Glomerular visceral epithelial cell (primary cell): ENCODE measurements at regions not wholly inside any gene's neighbourhood (a gene's known extent, or its start where the extent isn't known, plus 50 kb on each side); places are given as distances from the start of the nearest gene placed in this dataset.

Experiments
- DNase-seq: peaks from one replicate; pipeline ENCODE4 v3.0.0-alpha.2; 2016; ENCODE audit errors: extremely low spot score

- no peak for DNase-seq
These were observed 50.1 kb upstream of the ASAP2 start for GRCh38 chr2:9156483-9156882.

DNA sequence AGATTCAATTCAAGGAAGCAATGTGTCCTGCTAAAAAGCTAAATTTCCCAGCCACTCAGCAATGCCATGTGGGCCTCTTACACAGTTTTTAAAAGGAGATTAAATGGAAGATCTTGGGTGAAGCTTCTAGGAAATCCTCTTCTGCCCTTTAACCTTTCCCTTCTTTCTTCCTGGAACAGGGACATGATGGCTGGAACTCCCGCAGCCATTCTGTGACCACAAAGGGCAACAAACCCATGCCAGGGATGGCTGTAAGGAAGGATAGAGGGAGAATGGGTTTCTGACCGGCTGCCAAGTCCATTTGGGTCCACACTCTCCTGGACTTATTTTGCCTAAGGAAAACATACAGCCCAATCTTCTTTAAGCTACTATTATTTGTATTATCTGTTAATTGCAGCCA lies 52.6 kb upstream of the ASAP2 start:
- no peak for DNase-seq

GRCh38 chr2:9153643-9153980 lies 53.0 kb upstream of the ASAP2 start:
- no peak for DNase-seq

- DNase-seq, result no peak
These were observed 53.5 kb upstream of the ASAP2 start for GRCh38 chr2:9152975-9153642.

GRCh38 chr2:9150906-9151305 lies 55.7 kb upstream of the ASAP2 start:
- DNase-seq, result no peak

DNA sequence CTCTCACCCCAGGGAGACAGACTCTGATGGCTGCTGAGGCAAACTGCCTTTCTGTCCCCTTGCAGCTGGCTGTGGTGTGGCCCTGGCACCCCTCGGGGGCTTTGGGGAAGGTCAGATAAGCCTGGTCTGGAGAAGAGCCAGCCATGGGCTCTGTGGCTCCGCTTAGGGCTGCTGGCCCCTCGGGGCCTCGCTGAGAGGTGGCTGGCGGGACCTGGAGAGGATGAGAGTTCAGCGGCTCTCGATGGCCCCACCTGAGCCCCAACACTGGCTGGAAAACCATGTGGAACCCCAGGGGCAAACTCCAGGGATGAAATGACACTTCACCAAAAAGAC lies 56.1 kb upstream of the ASAP2 start:
- DNase-seq, result no peak

DNA sequence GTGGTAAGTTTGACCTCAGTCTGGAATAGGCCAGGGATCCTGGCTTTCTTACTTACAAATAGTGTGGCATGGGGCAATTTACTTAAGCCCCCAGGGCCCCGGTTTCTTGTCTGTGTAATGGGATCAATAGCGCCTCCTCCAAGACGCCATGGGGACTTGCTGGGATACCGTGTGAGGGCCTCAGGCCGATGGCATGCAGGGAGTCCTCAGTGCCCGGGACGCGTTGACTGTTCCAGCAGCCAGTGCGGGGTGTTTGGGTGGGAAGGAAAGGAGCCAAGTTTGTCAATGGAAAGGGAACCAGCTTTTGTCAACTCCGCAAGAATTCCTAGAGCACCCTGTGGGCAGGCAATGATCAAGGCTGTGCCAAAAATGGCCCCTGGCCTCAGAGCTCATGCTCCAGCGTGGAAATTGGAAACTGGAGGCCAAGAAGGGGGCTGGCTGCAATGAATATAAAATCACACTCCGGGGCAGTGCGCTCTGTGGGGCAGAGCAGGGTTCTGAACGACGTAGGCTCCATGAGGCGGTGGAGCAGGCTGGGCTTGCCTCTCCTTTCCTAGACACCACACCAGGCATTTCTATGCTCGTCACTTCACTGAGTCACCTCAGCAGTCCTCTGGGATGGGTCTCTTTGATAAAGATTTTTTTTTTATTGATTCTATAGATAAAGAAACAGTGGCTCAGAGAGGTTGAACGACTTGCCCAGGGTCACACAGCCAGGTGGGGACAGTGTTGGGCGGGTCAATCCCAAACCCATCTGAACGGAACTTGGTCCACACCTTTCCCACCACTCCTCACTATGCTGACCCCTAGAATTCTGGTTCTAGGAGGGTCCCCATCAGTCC lies 56.7 kb upstream of the ASAP2 start:
- DNase-seq, result no peak

- DNase-seq, result no peak
These were observed 57.3 kb upstream of the ASAP2 start for GRCh38 chr2:9149388-9149660.

- no peak for DNase-seq
These were observed 60.0 kb upstream of the ASAP2 start for GRCh38 chr2:9146646-9147045.

- no peak for DNase-seq
These were observed 60.7 kb upstream of the ASAP2 start for GRCh38 chr2:9145752-9146430.

- no peak for DNase-seq
These were observed 61.4 kb upstream of the ASAP2 start for GRCh38 chr2:9145109-9145751.

- DNase-seq, result no peak
These were observed 62.0 kb upstream of the ASAP2 start for GRCh38 chr2:9144617-9145016.

DNA sequence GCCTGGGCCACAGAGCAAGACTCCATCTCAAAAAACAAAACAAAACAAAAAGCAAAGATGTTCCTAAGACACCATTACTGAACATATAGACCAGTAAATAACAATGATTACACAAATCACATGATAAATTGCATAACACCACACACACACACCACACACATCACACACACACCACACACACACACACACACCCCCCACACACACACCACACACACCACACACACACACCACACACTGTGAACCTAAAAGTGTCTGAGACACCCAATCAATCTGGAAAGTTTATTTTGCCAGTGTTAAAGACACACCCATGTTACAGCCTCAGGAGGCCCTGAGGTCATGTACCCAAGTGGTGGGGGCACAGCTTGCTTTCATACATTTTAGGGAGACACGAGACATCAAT lies 62.6 kb upstream of the ASAP2 start:
- DNase-seq, result no peak

- no peak for DNase-seq
These were observed 63.3 kb upstream of the ASAP2 start for GRCh38 chr2:9143264-9143815.

GRCh38 chr2:9142551-9143263 lies 63.9 kb upstream of the ASAP2 start:
- peak; percentile 87 for DNase-seq

GRCh38 chr2:9141706-9142460 lies 64.7 kb upstream of the ASAP2 start:
- DNase-seq, result no peak

- no peak for DNase-seq
These were observed 65.4 kb upstream of the ASAP2 start for GRCh38 chr2:9141091-9141667.

DNA sequence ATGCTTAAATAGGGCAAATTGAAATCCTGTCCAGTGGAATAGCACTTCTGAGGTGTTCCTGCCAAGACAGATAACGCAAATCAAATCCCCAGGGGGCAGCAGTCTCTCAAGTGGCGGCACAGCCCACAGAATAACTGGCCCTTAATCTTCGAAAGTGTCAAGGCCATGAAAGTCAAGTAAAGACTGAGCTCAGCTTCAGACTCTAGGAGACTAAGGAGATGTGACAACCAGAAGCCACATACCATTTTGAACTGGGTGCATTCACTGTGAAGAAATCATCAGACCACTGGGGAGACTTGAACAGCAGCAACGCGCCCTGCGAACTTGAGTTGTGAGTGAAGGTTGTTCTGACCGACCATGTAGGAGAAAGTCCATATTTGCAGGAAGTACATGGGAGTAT lies 66.0 kb upstream of the ASAP2 start:
- DNase-seq, result no peak

DNA sequence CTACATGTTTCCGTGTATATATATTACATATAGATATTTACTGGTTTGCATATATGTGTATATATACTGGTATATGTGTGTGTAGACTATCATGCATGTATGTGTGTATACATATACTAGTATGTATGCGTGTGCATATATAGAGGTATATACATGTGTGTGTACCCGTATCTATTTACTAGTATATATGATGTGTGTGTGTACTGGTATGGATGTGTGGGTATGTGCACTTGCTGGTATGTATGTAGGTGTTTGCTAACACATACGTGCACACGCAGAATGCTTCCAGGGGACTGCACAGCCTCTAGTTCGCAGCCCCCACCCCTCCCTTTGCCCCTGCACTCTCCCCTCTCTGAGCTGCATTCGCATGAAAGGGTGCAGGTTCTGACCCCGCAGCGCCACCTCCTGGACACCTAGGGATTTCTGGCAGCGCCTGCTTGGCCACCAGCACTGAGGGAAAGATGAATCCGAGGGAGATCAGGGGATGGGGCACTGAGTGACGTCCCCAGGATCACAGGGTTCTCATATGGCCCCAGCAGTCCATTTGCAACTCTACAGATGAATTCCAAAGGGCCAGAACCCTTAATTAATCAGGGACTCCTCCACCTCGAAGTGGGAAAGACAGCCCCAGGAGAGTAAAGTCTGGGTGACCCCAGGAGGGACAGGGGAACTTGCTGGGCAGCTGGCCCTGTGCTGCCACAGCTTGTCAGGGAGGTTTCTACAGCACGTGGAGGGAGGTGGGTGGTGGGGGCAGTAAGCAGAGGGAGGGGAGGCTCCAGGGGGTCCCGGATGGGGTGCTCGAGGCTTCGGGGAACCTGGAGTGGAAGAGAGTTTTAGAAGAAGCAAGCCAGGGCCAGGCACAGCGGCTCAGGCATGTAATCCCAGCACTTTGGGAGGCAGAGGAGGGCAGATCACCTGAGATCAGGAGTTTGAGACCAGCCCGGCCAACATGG lies 66.8 kb upstream of the ASAP2 start:
- DNase-seq, result peak; percentile 60
